WTC11 (cell line): ENCODE measurements at regions not wholly inside any gene's neighbourhood (a gene's known extent, or its start where the extent isn't known, plus 50 kb on each side); places are given as distances from the start of the nearest gene placed in this dataset.

Experiments
- ATAC-seq: fragments of 200-7000 bp; cut with Tn5 transposase; 2 replicates; pipeline ENCODE4 v1.10.0; 2021; ENCODE audit warnings: mild to moderate bottlenecking, moderate library complexity
- CTCF ChIA-PET: fragments of 300-600 bp; sonication (Branson Sonifier 250); formaldehyde crosslinking; loops from one replicate; lab custom pipeline; 2021; ENCODE audit warnings: antibody characterized with exemption; lab: Charles Lee
- POLR2A ChIA-PET: fragments of 350-600 bp; sonication (Branson Sonifier 250); formaldehyde crosslinking; loops from one replicate; lab custom pipeline; 2021; ENCODE audit warnings: antibody characterized with exemption; lab: Charles Lee
- DNase-seq: peaks from one replicate; pipeline ENCODE4 v3.0.0; 2021; ENCODE audit warnings: low spot score
- H3K27ac Mint-ChIP-seq: 2 replicates; pipeline ENCODE4 v1.8.0; 2021; ENCODE audit warnings: mixed read lengths
- H3K27me3 Mint-ChIP-seq: 2 replicates; pipeline ENCODE4 v1.8.0; 2021; ENCODE audit warnings: low read depth, mild to moderate bottlenecking, moderate library complexity, mixed read lengths
- H3K36me3 Mint-ChIP-seq: 2 replicates; pipeline ENCODE4 v1.8.0; 2021; ENCODE audit warnings: mixed read lengths
- H3K4me1 Mint-ChIP-seq: 2 replicates; pipeline ENCODE4 v1.8.0; 2022; ENCODE audit warnings: mixed read lengths
- H3K4me3 Mint-ChIP-seq: 2 replicates; pipeline ENCODE4 v1.8.0; 2021; ENCODE audit warnings: mild to moderate bottlenecking, moderate library complexity, mixed read lengths
- H3K9me3 Mint-ChIP-seq: 2 replicates; pipeline ENCODE4 v1.8.0; 2021; ENCODE audit warnings: mixed read lengths
- AR ChIP-seq: fragments of 250-450 bp; sonication (Bioruptor Pico); IDR thresholded peaks from 2 replicates; pipeline ENCODE4 v1.9.0; 2021; ENCODE audit warnings: mild to moderate bottlenecking
- ATF1 ChIP-seq: sonication (generic); formaldehyde crosslinking; IDR thresholded peaks from 2 replicates; pipeline ENCODE4 v1.8.1; 2023; ENCODE audit warnings: mild to moderate bottlenecking, moderate library complexity, missing genetic modification reagents
- CBFB ChIP-seq: sonication (generic); formaldehyde crosslinking; IDR thresholded peaks from 2 replicates; pipeline ENCODE4 v1.8.1; 2022; ENCODE audit warnings: mild to moderate bottlenecking, low read depth, missing genetic modification reagents
- ELF4 ChIP-seq: sonication (generic); formaldehyde crosslinking; IDR thresholded peaks from 2 replicates; pipeline ENCODE4 v1.8.1; 2022; ENCODE audit warnings: low read depth, mild to moderate bottlenecking, moderate library complexity, missing genetic modification reagents
- ESRRA ChIP-seq: sonication (generic); formaldehyde crosslinking; IDR thresholded peaks from 2 replicates; pipeline ENCODE4 v1.8.1; 2022; ENCODE audit warnings: mild to moderate bottlenecking, missing genetic modification reagents, borderline replicate concordance
- GABPB1 ChIP-seq: sonication (generic); formaldehyde crosslinking; IDR thresholded peaks from 2 replicates; pipeline ENCODE4 v1.8.1; 2023; ENCODE audit warnings: mild to moderate bottlenecking, missing genetic modification reagents
- GRHL2 ChIP-seq: fragments of 250-450 bp; sonication (Bioruptor Pico); IDR thresholded peaks from 2 replicates; pipeline ENCODE4 v1.8.0; 2022; ENCODE audit warnings: mild to moderate bottlenecking, moderate library complexity; ENCODE audit not compliant: insufficient replicate concordance, severe bottlenecking
- HMGA2 ChIP-seq: fragments of 250-450 bp; sonication (Bioruptor Pico); IDR thresholded peaks from 2 replicates; pipeline ENCODE4 v1.4.0; 2021; ENCODE audit warnings: mild to moderate bottlenecking, moderate library complexity
- JUN ChIP-seq: sonication (generic); formaldehyde crosslinking; IDR thresholded peaks from 2 replicates; pipeline ENCODE4 v1.8.0; 2023; ENCODE audit warnings: mild to moderate bottlenecking, missing genetic modification reagents
- SP1 ChIP-seq: sonication (generic); formaldehyde crosslinking; conservative IDR thresholded peaks from 2 replicates; pipeline ENCODE4 v1.8.1; 2022; ENCODE audit warnings: missing genetic modification reagents
- ZNF121 ChIP-seq: sonication (generic); formaldehyde crosslinking; IDR thresholded peaks from 2 replicates; pipeline ENCODE4 v1.8.0; 2023; ENCODE audit warnings: missing genetic modification reagents
- ZNF263 ChIP-seq: sonication (generic); formaldehyde crosslinking; IDR thresholded peaks from 2 replicates; pipeline ENCODE4 v1.8.1; 2022; ENCODE audit warnings: low read depth, mild to moderate bottlenecking, moderate library complexity, missing genetic modification reagents
- ZNF396 ChIP-seq: fragments of 250-450 bp; sonication (Bioruptor Pico); IDR thresholded peaks from 2 replicates; pipeline ENCODE4 v1.8.0; 2021; ENCODE audit warnings: mild to moderate bottlenecking, moderate library complexity, borderline replicate concordance
- TF ChIP-seq, protein P1 (sequence below): fragments of 250-450 bp; sonication (Bioruptor Pico); IDR thresholded peaks from 2 replicates; pipeline ENCODE4 v1.8.0; 2021; ENCODE audit warnings: mild to moderate bottlenecking
- TF ChIP-seq, protein P2 (sequence below): sonication (generic); formaldehyde crosslinking; IDR thresholded peaks from 2 replicates; pipeline ENCODE4 v1.8.1; 2022; ENCODE audit warnings: low read depth, mild to moderate bottlenecking, moderate library complexity, missing genetic modification reagents, borderline replicate concordance
- TF ChIP-seq, protein P3 (sequence below): sonication (generic); formaldehyde crosslinking; IDR thresholded peaks from 2 replicates; pipeline ENCODE4 v1.8.0; 2023; ENCODE audit warnings: missing genetic modification reagents
- TF ChIP-seq, protein P4 (sequence below): sonication (generic); formaldehyde crosslinking; IDR thresholded peaks from 2 replicates; pipeline ENCODE4 v1.8.1; 2022; ENCODE audit warnings: low read depth, missing genetic modification reagents, borderline replicate concordance
- TF ChIP-seq, protein P5 (sequence below): fragments of 250-450 bp; sonication (Bioruptor Pico); conservative IDR thresholded peaks from 2 replicates; pipeline ENCODE4 v1.9.0; 2021; ENCODE audit warnings: mild to moderate bottlenecking

DNA sequence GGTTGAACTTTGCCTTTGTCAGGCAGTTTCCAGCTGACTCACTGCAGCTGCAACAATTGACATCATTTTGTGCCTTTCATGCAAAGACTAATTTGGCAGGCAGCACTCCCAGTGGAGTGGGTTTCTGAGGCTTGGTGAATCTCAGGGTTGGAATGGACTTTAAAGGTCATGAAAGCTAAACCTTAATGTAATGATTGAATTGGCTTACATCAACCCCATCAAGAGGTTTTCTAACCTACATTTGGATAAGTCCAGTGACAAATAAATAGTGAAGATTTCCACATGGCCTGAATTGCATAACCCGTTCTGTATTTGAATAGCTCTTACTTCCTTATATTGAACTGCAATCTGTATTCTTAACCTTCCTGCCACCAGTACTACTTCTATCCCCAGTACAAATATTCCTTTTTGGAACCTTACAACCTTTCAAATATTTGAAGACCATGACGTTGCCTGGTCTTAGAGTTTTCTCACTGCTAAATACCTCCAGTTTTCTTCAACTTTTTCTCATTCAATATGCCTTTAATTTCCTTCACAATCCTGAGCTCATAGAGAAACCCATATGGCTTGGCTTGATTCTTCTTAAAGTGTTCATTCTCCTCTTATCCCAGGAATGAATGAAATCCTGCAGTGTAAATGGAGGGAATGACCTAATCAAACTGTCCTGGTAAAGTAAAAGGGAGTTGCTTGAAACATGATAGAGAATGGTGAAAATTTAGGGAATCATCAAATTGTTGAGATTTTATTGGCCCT, 168.1 kb upstream of the NOVA1 start (continued):
- TF ChIP-seq, protein P1, sequence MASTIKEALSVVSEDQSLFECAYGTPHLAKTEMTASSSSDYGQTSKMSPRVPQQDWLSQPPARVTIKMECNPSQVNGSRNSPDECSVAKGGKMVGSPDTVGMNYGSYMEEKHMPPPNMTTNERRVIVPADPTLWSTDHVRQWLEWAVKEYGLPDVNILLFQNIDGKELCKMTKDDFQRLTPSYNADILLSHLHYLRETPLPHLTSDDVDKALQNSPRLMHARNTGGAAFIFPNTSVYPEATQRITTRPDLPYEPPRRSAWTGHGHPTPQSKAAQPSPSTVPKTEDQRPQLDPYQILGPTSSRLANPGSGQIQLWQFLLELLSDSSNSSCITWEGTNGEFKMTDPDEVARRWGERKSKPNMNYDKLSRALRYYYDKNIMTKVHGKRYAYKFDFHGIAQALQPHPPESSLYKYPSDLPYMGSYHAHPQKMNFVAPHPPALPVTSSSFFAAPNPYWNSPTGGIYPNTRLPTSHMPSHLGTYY (CRISPR knock-in tag), result no peak
- TF ChIP-seq CBFB (CRISPR knock-in tag), result no peak
- no peak for TF ChIP-seq AR (CRISPR knock-in tag)
- no peak for TF ChIP-seq GRHL2 (CRISPR knock-in tag)
- no peak for TF ChIP-seq ESRRA (CRISPR knock-in tag)
- TF ChIP-seq, protein P2, sequence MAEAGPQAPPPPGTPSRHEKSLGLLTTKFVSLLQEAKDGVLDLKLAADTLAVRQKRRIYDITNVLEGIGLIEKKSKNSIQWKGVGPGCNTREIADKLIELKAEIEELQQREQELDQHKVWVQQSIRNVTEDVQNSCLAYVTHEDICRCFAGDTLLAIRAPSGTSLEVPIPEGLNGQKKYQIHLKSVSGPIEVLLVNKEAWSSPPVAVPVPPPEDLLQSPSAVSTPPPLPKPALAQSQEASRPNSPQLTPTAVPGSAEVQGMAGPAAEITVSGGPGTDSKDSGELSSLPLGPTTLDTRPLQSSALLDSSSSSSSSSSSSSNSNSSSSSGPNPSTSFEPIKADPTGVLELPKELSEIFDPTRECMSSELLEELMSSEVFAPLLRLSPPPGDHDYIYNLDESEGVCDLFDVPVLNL (CRISPR knock-in tag), result no peak

DNA sequence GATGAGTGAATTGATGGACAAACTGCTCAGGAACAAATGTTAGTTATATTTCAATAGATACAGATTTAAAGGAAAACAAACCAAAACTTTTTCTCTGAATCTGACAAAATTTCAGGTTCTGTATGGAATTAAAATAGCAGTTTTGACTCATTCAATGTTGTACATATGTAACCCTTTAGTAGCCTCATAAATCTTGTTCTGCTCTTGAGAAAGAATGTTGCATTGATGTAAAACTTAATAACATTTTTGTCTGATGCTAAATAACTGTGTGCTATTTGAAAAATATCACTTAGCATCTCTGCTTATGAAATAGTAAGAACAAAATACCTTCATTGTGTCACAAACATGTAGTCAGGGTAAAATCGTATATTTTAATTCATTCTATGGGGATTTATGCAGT, 168.9 kb upstream of the NOVA1 start:
- CTCF ChIA-PET, result no interaction called here
- Mint-ChIP-seq H3K4me3 (no peak overlapping the region), H3K36me3 (no peaks in the 10 kb centered on the region)

DNA sequence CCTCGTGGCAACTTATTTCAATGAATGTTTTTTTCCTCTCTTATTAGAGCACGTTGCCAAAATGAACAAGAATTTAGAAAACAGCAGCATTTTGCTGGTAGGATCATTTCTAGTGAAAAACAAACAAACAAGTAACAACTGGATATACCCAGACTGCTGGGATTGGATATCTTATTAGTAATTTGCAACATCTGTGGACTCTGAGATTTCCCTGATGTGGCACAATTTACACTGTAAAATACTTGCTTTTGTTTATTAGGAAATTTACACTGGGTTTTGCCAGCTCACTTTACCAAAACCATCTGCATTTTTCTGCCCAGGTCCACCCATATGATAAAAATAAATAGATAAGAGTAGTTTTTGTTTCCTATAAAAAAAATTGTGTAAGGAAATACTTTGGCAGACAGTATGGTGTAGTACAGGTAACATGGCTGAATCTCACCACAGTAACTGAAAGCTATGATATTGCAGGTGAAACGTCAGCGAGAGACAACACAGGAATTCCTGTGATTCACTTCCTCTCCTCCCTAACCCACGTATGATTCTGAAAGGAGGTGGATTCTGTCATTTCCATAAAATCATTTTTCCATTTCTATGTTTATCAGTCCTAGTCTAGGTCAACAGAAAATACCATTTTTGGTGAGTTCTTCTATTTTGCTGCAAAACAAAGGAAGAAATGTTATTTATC, 176.2 kb upstream of the NOVA1 start:
- Mint-ChIP-seq H3K4me3 (no peak overlapping the region), H3K36me3 (no peaks in the 10 kb centered on the region), H3K9me3 (0 out of 2 replicates have a peak, but pooled peaks cover 4% of the 10 kb centered on the region), H3K4me1 (peaks cover 15% of the 10 kb centered on the region)
- TF ChIP-seq ATF1 (CRISPR knock-in tag) (no peak), SP1 (CRISPR knock-in tag) (no peak), ZNF396 (CRISPR knock-in tag) (no peak), ELF4 (CRISPR knock-in tag) (no peak), HMGA2 (no peak)
- TF ChIP-seq, protein P3, sequence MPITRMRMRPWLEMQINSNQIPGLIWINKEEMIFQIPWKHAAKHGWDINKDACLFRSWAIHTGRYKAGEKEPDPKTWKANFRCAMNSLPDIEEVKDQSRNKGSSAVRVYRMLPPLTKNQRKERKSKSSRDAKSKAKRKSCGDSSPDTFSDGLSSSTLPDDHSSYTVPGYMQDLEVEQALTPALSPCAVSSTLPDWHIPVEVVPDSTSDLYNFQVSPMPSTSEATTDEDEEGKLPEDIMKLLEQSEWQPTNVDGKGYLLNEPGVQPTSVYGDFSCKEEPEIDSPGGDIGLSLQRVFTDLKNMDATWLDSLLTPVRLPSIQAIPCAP (CRISPR knock-in tag), result no peak
- TF ChIP-seq, protein P4, sequence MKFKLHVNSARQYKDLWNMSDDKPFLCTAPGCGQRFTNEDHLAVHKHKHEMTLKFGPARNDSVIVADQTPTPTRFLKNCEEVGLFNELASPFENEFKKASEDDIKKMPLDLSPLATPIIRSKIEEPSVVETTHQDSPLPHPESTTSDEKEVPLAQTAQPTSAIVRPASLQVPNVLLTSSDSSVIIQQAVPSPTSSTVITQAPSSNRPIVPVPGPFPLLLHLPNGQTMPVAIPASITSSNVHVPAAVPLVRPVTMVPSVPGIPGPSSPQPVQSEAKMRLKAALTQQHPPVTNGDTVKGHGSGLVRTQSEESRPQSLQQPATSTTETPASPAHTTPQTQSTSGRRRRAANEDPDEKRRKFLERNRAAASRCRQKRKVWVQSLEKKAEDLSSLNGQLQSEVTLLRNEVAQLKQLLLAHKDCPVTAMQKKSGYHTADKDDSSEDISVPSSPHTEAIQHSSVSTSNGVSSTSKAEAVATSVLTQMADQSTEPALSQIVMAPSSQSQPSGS, result no peak
- TF ChIP-seq, protein P2 (CRISPR knock-in tag), result no peak
- TF ChIP-seq, all 79 proteins: peak for 0
- no peak overlapping the region for H3K27ac Mint-ChIP-seq
- ATAC-seq, result no peak
- ChIA-PET POLR2A (no interaction called here), CTCF (no interaction called here)
- DNase-seq, result no peak
- H3K27me3 Mint-ChIP-seq, result no peaks in the 10 kb centered on the region; the same call in 1 of the 2 replicates

More for the DNA sequence above, 168.9 kb upstream of the NOVA1 start:
- Mint-ChIP-seq H3K27ac (no peak overlapping the region), H3K27me3 (no peaks in the 10 kb centered on the region), H3K4me1 (peaks cover 2% of the 10 kb centered on the region), H3K9me3 (no peaks in the 10 kb centered on the region)
- DNase-seq (no peak), ATAC-seq (no peak)
- POLR2A ChIA-PET, result no interaction called here
- TF ChIP-seq GABPB1 (CRISPR knock-in tag) (no peak), ZNF263 (CRISPR knock-in tag) (no peak), ZNF121 (CRISPR knock-in tag) (no peak), JUN (no peak)
- TF ChIP-seq, protein P5, sequence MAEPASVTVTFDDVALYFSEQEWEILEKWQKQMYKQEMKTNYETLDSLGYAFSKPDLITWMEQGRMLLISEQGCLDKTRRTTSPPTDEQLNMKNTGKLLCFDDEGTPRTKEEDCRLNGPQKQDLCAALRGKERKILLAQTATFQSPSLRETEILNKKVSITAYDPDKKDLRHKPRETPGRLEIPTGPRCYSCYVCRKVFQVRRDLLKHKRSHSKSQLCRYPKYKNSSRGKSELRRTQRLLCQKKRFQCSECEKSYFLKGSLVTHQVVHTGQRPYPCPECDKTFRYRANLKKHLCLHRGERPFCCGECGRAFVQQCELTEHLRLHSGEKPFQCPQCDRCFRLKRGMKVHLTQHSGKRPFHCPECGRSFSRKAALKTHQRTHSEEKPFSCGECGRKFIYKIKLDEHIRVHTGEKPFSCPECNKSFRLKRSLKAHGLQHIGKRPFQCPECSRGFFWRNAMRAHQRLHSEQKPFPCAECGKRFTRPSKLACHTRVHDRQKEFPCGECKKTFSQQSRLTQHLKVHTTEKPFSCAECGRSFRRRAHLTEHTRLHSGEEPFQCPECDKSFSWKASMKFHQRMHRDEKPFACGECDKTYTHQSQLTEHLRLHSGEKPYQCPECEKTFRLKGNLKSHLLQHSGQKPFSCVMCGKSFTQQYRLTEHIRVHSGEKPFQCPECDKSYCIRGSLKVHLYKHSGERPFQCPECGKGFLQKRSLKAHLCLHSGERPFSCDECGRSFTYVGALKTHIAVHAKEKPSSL (CRISPR knock-in tag), result no peak
